HepG2 (cell line): ENCODE measurements at regions not wholly inside any gene's neighbourhood (a gene's known extent, or its start where the extent isn't known, plus 50 kb on each side); places are given as distances from the start of the nearest gene placed in this dataset.

ENCODE experiments used
- ARID2 ChIP-seq: sonication (generic); formaldehyde crosslinking; IDR thresholded peaks from 2 replicates; pipeline ENCODE4 v1.8.1; 2022; ENCODE audit warnings: mild to moderate bottlenecking, missing genetic modification reagents, borderline replicate concordance
- NCOR1 ChIP-seq: fragments of 200-600 bp; sonication (generic); IDR thresholded peaks from 2 replicates; pipeline ENCODE4 v1.7.0; 2017; ENCODE audit warnings: antibody characterized with exemption, low read length, borderline replicate concordance
- SOX5 ChIP-seq: IDR thresholded peaks from 2 replicates; pipeline ENCODE4 v1.6.1; 2016; ENCODE audit warnings: borderline replicate concordance
- ZBTB40 ChIP-seq, 2 experiments: fragments of 450-650 bp in 1 of 2; sonication (generic) in 1 of 2; formaldehyde crosslinking in 1 of 2; IDR thresholded peaks; 2 replicates each; pipeline versions ENCODE4 v1.6.1 to v1.8.0; 2016 to 2022; ENCODE audit warnings: antibody characterized with exemption in 1 of 2, mild to moderate bottlenecking in 1 of 2, missing genetic modification reagents in 1 of 2
- ZFP36 ChIP-seq: fragments of 150-350 bp; IDR thresholded peaks from 2 replicates; pipeline ENCODE4 v1.6.1; 2018; ENCODE audit warnings: borderline replicate concordance, low read length, low read depth; ENCODE audit not compliant: partially characterized antibody
- ZHX2 ChIP-seq, 2 experiments: sonication (generic) in 1 of 2; formaldehyde crosslinking in 1 of 2; IDR thresholded peaks; 2 replicates each; pipeline versions ENCODE4 v1.6.1 to v1.9.0; 2014 to 2022; ENCODE audit warnings: antibody characterized with exemption in 1 of 2, borderline replicate concordance in 1 of 2, inconsistent platforms in 1 of 2, low read depth in 1 of 2, missing genetic modification reagents in 1 of 2
- ZNF30 ChIP-seq: sonication (generic); formaldehyde crosslinking; IDR thresholded peaks from 2 replicates; pipeline ENCODE4 v1.5.0; 2020; ENCODE audit warnings: mild to moderate bottlenecking, missing genetic modification reagents
- ZNF326 ChIP-seq: sonication (generic); formaldehyde crosslinking; IDR thresholded peaks from 2 replicates; pipeline ENCODE4 v1.4.0; 2020; ENCODE audit warnings: missing genetic modification reagents, borderline replicate concordance
- ZNF33B ChIP-seq: sonication (generic); formaldehyde crosslinking; IDR thresholded peaks from 2 replicates; pipeline ENCODE4 v1.5.1; 2020; ENCODE audit warnings: mild to moderate bottlenecking, missing genetic modification reagents
- ZNF616 ChIP-seq: sonication (generic); formaldehyde crosslinking; IDR thresholded peaks from 2 replicates; pipeline ENCODE4 v1.5.0; 2020; ENCODE audit warnings: low read depth, mild to moderate bottlenecking, missing genetic modification reagents
- TF ChIP-seq, protein P1 (sequence below): sonication (generic); formaldehyde crosslinking; IDR thresholded peaks from 2 replicates; pipeline ENCODE4 v1.5.0; 2020; ENCODE audit warnings: missing genetic modification reagents

DNA sequence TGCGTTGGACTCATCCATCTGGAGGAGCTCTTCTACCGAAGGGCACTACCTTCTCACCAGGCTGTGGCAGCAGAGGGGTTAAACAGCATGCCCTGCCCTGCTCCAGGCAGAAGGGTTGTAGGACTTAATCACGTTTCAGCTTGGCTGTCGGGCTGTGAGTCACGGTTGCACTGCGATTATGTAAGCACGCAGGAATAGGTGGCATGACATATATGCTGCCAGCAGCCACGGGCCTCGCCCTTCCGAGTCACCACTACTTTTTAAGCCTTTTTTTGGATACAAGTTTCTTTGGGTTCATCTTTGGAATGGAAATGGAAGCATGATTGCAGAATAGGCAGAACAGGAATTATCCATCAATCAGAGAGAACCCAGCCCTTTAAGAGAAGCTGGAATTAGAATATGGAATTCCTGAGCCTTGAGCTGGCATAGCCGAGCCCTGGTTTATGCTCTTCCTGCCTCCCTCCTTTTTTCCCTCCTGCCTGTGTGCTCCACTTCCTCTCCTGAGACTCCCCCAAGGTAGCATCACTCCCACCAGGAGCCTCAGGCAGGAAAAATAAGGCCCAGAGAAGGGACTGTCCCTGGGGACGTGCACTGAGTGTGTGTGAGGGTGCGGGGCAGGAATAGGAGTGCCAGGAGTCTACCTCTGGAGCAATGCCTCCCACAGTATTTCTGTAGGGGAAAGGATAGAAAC, 86.8 kb downstream of the SEMA4F start (continued):
- peak; percentile 47; the same call in 1 of the 2 replicates for TF ChIP-seq ZHX2 (IDR thresholded peaks at IDR 0.05; ENCODE audit: low read depth)
- no peak for TF ChIP-seq ZHX2 (CRISPR knock-in tag; IDR thresholded peaks at IDR 0.05; ENCODE audit: borderline replicate concordance)
- TF ChIP-seq NCOR1 = no peak
- TF ChIP-seq ZNF30 = no peak
- 0 out of 2 replicates have a peak, but pooled peaks have one; percentile 51 for TF ChIP-seq ZNF616 (CRISPR knock-in tag)
- peak; percentile 86 for TF ChIP-seq SOX5 (CRISPR knock-in tag)
- TF ChIP-seq ZNF33B = no peak; the same call in 1 of the 2 replicates
- TF ChIP-seq, protein P1, sequence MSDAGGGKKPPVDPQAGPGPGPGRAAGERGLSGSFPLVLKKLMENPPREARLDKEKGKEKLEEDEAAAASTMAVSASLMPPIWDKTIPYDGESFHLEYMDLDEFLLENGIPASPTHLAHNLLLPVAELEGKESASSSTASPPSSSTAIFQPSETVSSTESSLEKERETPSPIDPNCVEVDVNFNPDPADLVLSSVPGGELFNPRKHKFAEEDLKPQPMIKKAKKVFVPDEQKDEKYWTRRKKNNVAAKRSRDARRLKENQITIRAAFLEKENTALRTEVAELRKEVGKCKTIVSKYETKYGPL (CRISPR knock-in tag) = peak; percentile 66; the same call in 1 of the 2 replicates
- no peak for TF ChIP-seq ZBTB40 (IDR thresholded peaks at IDR 0.05)
- peak; percentile 29; the same call in 1 of the 2 replicates for TF ChIP-seq ZBTB40 (CRISPR knock-in tag; IDR thresholded peaks at IDR 0.05)
- TF ChIP-seq ARID2 = no peak
- no peak for TF ChIP-seq ZNF326
- no peak for TF ChIP-seq ZFP36
